H1 (cell line): ENCODE measurements at regions not wholly inside any gene's neighbourhood (a gene's known extent, or its start where the extent isn't known, plus 50 kb on each side); places are given as distances from the start of the nearest gene placed in this dataset.

Source experiments
- CTCF ChIA-PET: fragments of 300-600 bp; sonication (Branson Sonifier 250); formaldehyde crosslinking; loops from one replicate; lab custom pipeline; 2021; ENCODE audit not compliant: partially characterized antibody; lab: Charles Lee
- POLR2A ChIA-PET: fragments of 300-600 bp; sonication (Branson Sonifier 250); formaldehyde crosslinking; loops from one replicate; lab custom pipeline; 2021; ENCODE audit warnings: inconsistent platforms; ENCODE audit not compliant: partially characterized antibody; lab: Charles Lee
- DNase-seq, 2 experiments: peaks; one replicate each; pipeline versions ENCODE4 v3.0.0 to v3.0.0-alpha.2; 2010 to 2022; ENCODE audit warnings: low spot score in 2 of 2, low read depth in 1 of 2, mixed read lengths in 1 of 2
- FAIRE-seq: peaks from 2 replicates; lab custom pipeline; 2011; peaks lifted over from hg19 to GRCh38; lab: Jason Lieb, UNC
- H2AFZ ChIP-seq: 2 replicates; pipeline ENCODE4 v1.8.1; 2012; ENCODE audit warnings: low read length, inconsistent platforms
- H2AK5ac ChIP-seq: 2 replicates; pipeline ENCODE4 v1.6.1; 2013; ENCODE audit warnings: low read depth, low read length
- H2BK120ac ChIP-seq: replicated peaks from 2 replicates; pipeline ENCODE3; 2013; ENCODE audit warnings: low read depth, low read length, inconsistent platforms
- H2BK12ac ChIP-seq: 2 replicates; pipeline ENCODE4 v1.6.1; 2013; ENCODE audit warnings: low read depth, low read length
- H2BK15ac ChIP-seq: 2 replicates; pipeline ENCODE4 v1.6.1; 2013; ENCODE audit warnings: low read length
- H2BK20ac ChIP-seq: 2 replicates; pipeline ENCODE4 v1.6.1; 2013; ENCODE audit warnings: low read length
- H2BK5ac ChIP-seq: 2 replicates; pipeline ENCODE4 v1.6.1; 2013; ENCODE audit warnings: low read depth, low read length
- H3K14ac ChIP-seq: 2 replicates; pipeline ENCODE4 v1.6.1; 2013; ENCODE audit warnings: inconsistent platforms; ENCODE audit not compliant: insufficient read length
- H3K18ac ChIP-seq: 2 replicates; pipeline ENCODE4 v1.6.1; 2013; ENCODE audit warnings: low read length; ENCODE audit errors: extremely low read depth
- H3K23ac ChIP-seq: 2 replicates; pipeline ENCODE4 v1.6.1; 2013; ENCODE audit warnings: inconsistent platforms; ENCODE audit not compliant: insufficient read length
- H3K23me2 ChIP-seq: 2 replicates; pipeline ENCODE4 v1.6.1; 2013; ENCODE audit warnings: low read depth, low read length
- H3K27ac ChIP-seq: 2 replicates; pipeline ENCODE4 v1.6.1; 2011; ENCODE audit warnings: low read depth, low read length, inconsistent platforms
- H3K27me3 ChIP-seq, 4 experiments: replicated peaks in 1 of 4; 1 replicate in 1 of 4; 2 replicates in 3 of 4; pipeline versions ENCODE4 v1.6.1 to v1.8.1; 2011 to 2013; ENCODE audit warnings: low read length in 3 of 4, mild to moderate bottlenecking in 3 of 4, inconsistent platforms in 2 of 4, mixed read lengths in 2 of 4, moderate library complexity in 1 of 4; ENCODE audit not compliant: control insufficient read depth in 3 of 4, insufficient read depth in 3 of 4; ENCODE audit errors: extremely low read depth in 1 of 4
- H3K36me3 ChIP-seq, 4 experiments: 2 replicates each; pipeline versions ENCODE4 v1.6.1 to v1.8.1; 2011 to 2013; ENCODE audit warnings: mild to moderate bottlenecking in 4 of 4, low read length in 3 of 4, moderate library complexity in 2 of 4, control low read depth in 1 of 4, inconsistent platforms in 1 of 4; ENCODE audit not compliant: insufficient read depth in 4 of 4, control insufficient read depth in 2 of 4
- H3K4ac ChIP-seq: replicated peaks from 2 replicates; pipeline ENCODE3; 2013; ENCODE audit warnings: low read length, low read depth, mixed read lengths, inconsistent platforms; ENCODE audit not compliant: insufficient read length
- H3K4me1 ChIP-seq, 4 experiments: replicated peaks in 1 of 4; 1 replicate in 1 of 4; 2 replicates in 3 of 4; pipeline versions ENCODE4 v1.6.1 to v1.8.1; 2011 to 2013; ENCODE audit warnings: low read length in 3 of 4, inconsistent platforms in 2 of 4, mixed read lengths in 1 of 4; ENCODE audit not compliant: insufficient read depth in 4 of 4, control insufficient read depth in 3 of 4
- H3K4me2 ChIP-seq, 2 experiments: 2 replicates each; pipeline versions ENCODE4 v1.6.1 to v1.8.1; 2011 to 2013; ENCODE audit warnings: low read depth in 2 of 2, low read length in 2 of 2, control low read depth in 1 of 2, inconsistent platforms in 1 of 2, mild to moderate bottlenecking in 1 of 2; ENCODE audit not compliant: insufficient read depth in 1 of 2
- H3K4me3 ChIP-seq, 4 experiments: fragments of 200-600, 300-600 bp in 1 of 4; sonication (generic), shearing (Covaris generic), sonication (Bioruptor Twin) in 1 of 4; 2 replicates each; pipeline versions ENCODE4 v1.5.1 to v1.8.1; 2011 to 2016; ENCODE audit warnings: low read length in 4 of 4, low read depth in 3 of 4, control low read depth in 2 of 4, inconsistent platforms in 2 of 4, mild to moderate bottlenecking in 2 of 4, mixed read lengths in 1 of 4, moderate library complexity in 1 of 4; ENCODE audit not compliant: insufficient read depth in 2 of 4; ENCODE audit errors: extremely low read depth in 1 of 4
- H3K56ac ChIP-seq: replicated peaks from 2 replicates; pipeline ENCODE3; 2013; ENCODE audit warnings: low read depth, mild to moderate bottlenecking, mixed read lengths, low read length, inconsistent platforms; ENCODE audit not compliant: insufficient read length
- H3K79me1 ChIP-seq: 2 replicates; pipeline ENCODE4 v1.6.1; 2013; ENCODE audit warnings: low read depth, low read length, control low read depth
- H3K79me2 ChIP-seq, 2 experiments: 2 replicates each; pipeline versions ENCODE4 v1.6.1 to v1.8.1; 2012 to 2013; ENCODE audit warnings: low read length in 2 of 2, mild to moderate bottlenecking in 2 of 2, inconsistent platforms in 1 of 2; ENCODE audit not compliant: insufficient read depth in 2 of 2, control insufficient read depth in 1 of 2
- H3K9ac ChIP-seq, 4 experiments: replicated peaks in 1 of 4; 1 replicate in 1 of 4; 2 replicates in 3 of 4; pipeline versions ENCODE4 v1.6.1 to v1.8.1; 2011 to 2013; ENCODE audit warnings: low read depth in 3 of 4, low read length in 3 of 4, control low read depth in 2 of 4, mild to moderate bottlenecking in 2 of 4, moderate library complexity in 2 of 4, inconsistent platforms in 1 of 4; ENCODE audit errors: extremely low read depth in 1 of 4
- H3K9me3 ChIP-seq, 2 experiments: 2 replicates each; pipeline versions ENCODE4 v1.6.1 to v1.8.1; 2012 to 2013; ENCODE audit warnings: mild to moderate bottlenecking in 2 of 2, moderate library complexity in 2 of 2, control low read depth in 1 of 2, inconsistent platforms in 1 of 2, low read depth in 1 of 2, low read length in 1 of 2, mixed read lengths in 1 of 2; ENCODE audit not compliant: insufficient read depth in 2 of 2
- H4K20me1 ChIP-seq, 2 experiments: replicated peaks in 1 of 2; 2 replicates each; pipeline versions ENCODE3 to v1.8.1; 2011 to 2013; ENCODE audit warnings: inconsistent platforms in 2 of 2, low read length in 2 of 2, mild to moderate bottlenecking in 1 of 2; ENCODE audit not compliant: insufficient read depth in 2 of 2, control insufficient read depth in 1 of 2
- H4K5ac ChIP-seq: 2 replicates; pipeline ENCODE4 v1.6.1; 2013; ENCODE audit warnings: low read length, low read depth, mixed read lengths, inconsistent platforms; ENCODE audit not compliant: insufficient read length
- H4K8ac ChIP-seq: 2 replicates; pipeline ENCODE4 v1.8.0; 2013; ENCODE audit warnings: mild to moderate bottlenecking, moderate library complexity, low read length, inconsistent platforms; ENCODE audit not compliant: insufficient read depth; ENCODE audit errors: extremely low read depth
- H4K91ac ChIP-seq: replicated peaks from 2 replicates; pipeline ENCODE3; 2013; ENCODE audit warnings: low read length, mixed read lengths, inconsistent platforms; ENCODE audit not compliant: insufficient read length
- ATF2 ChIP-seq: IDR thresholded peaks from 2 replicates; pipeline ENCODE4 v1.6.1; 2012; ENCODE audit warnings: low read length, inconsistent platforms
- ATF3 ChIP-seq: IDR thresholded peaks from 2 replicates; pipeline ENCODE4 v1.6.1; 2011; ENCODE audit warnings: low read depth, mild to moderate bottlenecking, low read length; ENCODE audit not compliant: insufficient read depth
- BCL11A ChIP-seq, 2 experiments: IDR thresholded peaks; one replicate each; pipeline ENCODE4 v1.6.1; 2011; ENCODE audit warnings: low read depth in 2 of 2, low read length in 2 of 2, mild to moderate bottlenecking in 2 of 2
- CBX8 ChIP-seq: fragments of 300-800, 300-1000 bp; sonication (generic); IDR thresholded peaks from 2 replicates; pipeline ENCODE4 v1.7.1; 2016; ENCODE audit warnings: low read depth, low read length, borderline replicate concordance
- KDM5A ChIP-seq: fragments of 200-600 bp; IDR thresholded peaks from 2 replicates; pipeline ENCODE4 v1.7.1; 2012; ENCODE audit warnings: mild to moderate bottlenecking, low read length, inconsistent platforms, mixed read lengths
- SIN3A ChIP-seq, 2 experiments: IDR thresholded peaks in 1 of 2; conservative IDR thresholded peaks in 1 of 2; 2 replicates each; pipeline ENCODE4 v1.6.1; 2011 to 2012; ENCODE audit warnings: low read length in 2 of 2, improper control_type of control experiment in 1 of 2, low read depth in 1 of 2, mild to moderate bottlenecking in 1 of 2
- SP4 ChIP-seq: IDR thresholded peaks from 2 replicates; pipeline ENCODE4 v1.6.1; 2012; ENCODE audit warnings: low read length, inconsistent platforms
- TAF1 ChIP-seq: IDR thresholded peaks from 2 replicates; pipeline ENCODE4 v1.6.1; 2011; ENCODE audit warnings: mild to moderate bottlenecking, low read depth, low read length
- TCF12 ChIP-seq: IDR thresholded peaks from 2 replicates; pipeline ENCODE4 v1.6.1; 2011; ENCODE audit warnings: low read depth, mild to moderate bottlenecking, low read length
- ZNF274 ChIP-seq: IDR thresholded peaks from 2 replicates; pipeline ENCODE4 v1.7.0; 2012; ENCODE audit warnings: low read length, borderline replicate concordance; ENCODE audit errors: extremely low read depth

GRCh38 chr1:244219149-244219548 lies 168.1 kb downstream of the ZBTB18 start:
- Histone ChIP-seq H3K27me3 (no peaks in the 10 kb centered on the region), H3K79me1 (no peaks in the 10 kb centered on the region), H2BK15ac (no peak overlapping the region), H3K4ac (no peak overlapping the region), H3K4me2 (no peak overlapping the region), H3K23me2 (no peaks in the 10 kb centered on the region), H4K8ac (no peak overlapping the region; the same call in 1 of the 2 replicates), H3K56ac (no peak overlapping the region), H2BK5ac (no peak overlapping the region), H2AK5ac (no peak overlapping the region), H3K4me1 (peaks cover 0 to 2% (median 0%) of the 10 kb centered on the region in 4 experiments; a peak in 1 of 7 replicates), H4K5ac (no peak overlapping the region), H3K36me3 (no peaks in the 10 kb centered on the region), H3K27ac (no peak overlapping the region), H3K9ac (no peak overlapping the region), H3K9me3 (no peaks in the 10 kb centered on the region), H3K79me2 (no peaks in the 10 kb centered on the region), H3K4me3 (no peak overlapping the region), H2BK120ac (no peak overlapping the region), H2BK20ac (no peak overlapping the region), H4K91ac (no peak overlapping the region), H3K23ac (no peak overlapping the region), H4K20me1 (no peaks in the 10 kb centered on the region), H3K18ac (no peak overlapping the region), H2BK12ac (no peak overlapping the region), H2AFZ (no peak overlapping the region), H3K14ac (no peak overlapping the region)
- CTCF ChIA-PET: no interaction called here
- POLR2A ChIA-PET: interaction anchor here (0.8 kb wide), 1 partner anchor 24 kb away, joined by 3 read pairs; no protein-coding TSS in a partner anchor
- DNase-seq: no peak
- TF ChIP-seq ATF3: no peak
- TF ChIP-seq TCF12: no peak
- no peak for TF ChIP-seq BCL11A (IDR thresholded peaks at IDR 0.05; ENCODE audit: low read depth in 2 of 2, low read length in 2 of 2)
- no peak for TF ChIP-seq SP4
- no peak for TF ChIP-seq ZNF274
- no peak for TF ChIP-seq TAF1
- no peak for TF ChIP-seq KDM5A
- TF ChIP-seq CBX8: no peak
- no peak for TF ChIP-seq ATF2
- no peak for TF ChIP-seq SIN3A (conservative IDR thresholded peaks at IDR 0.05 in 1 of 2, IDR thresholded peaks at IDR 0.05 in 1 of 2; ENCODE audit: low read depth in 1 of 2, low read length in 2 of 2)
- FAIRE-seq: no peak
